ENCODE measurements at regions not wholly inside any gene's neighbourhood (a gene's known extent, or its start where the extent isn't known, plus 50 kb on each side); places are given as distances from the start of the nearest gene placed in this dataset.

DNA sequence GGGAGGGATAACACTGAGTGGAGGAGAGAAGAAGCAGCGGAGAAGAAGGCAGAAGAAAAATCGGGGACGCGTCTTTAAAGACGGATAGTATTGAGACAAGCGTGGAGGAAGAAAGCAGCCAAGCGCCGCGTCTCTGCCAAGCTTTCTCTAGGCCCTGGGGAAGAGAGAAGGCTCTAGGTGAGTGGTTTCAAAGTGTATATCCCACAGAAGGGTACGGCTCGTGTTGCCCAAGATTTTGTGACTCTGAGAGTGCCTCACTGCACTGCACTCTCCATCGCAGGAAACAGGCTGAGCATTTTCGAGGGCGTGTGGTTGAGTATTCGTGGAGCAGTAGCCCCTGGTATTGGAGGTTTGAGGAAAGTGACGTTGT, 185.4 kb downstream of the TRIM27 start:
- no peak for TF ChIP-seq POLR2A (IDR thresholded peaks at IDR 0.05)
- TF ChIP-seq, protein P1, sequence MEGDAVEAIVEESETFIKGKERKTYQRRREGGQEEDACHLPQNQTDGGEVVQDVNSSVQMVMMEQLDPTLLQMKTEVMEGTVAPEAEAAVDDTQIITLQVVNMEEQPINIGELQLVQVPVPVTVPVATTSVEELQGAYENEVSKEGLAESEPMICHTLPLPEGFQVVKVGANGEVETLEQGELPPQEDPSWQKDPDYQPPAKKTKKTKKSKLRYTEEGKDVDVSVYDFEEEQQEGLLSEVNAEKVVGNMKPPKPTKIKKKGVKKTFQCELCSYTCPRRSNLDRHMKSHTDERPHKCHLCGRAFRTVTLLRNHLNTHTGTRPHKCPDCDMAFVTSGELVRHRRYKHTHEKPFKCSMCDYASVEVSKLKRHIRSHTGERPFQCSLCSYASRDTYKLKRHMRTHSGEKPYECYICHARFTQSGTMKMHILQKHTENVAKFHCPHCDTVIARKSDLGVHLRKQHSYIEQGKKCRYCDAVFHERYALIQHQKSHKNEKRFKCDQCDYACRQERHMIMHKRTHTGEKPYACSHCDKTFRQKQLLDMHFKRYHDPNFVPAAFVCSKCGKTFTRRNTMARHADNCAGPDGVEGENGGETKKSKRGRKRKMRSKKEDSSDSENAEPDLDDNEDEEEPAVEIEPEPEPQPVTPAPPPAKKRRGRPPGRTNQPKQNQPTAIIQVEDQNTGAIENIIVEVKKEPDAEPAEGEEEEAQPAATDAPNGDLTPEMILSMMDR (IDR thresholded peaks at IDR 0.05): no peak

DNA sequence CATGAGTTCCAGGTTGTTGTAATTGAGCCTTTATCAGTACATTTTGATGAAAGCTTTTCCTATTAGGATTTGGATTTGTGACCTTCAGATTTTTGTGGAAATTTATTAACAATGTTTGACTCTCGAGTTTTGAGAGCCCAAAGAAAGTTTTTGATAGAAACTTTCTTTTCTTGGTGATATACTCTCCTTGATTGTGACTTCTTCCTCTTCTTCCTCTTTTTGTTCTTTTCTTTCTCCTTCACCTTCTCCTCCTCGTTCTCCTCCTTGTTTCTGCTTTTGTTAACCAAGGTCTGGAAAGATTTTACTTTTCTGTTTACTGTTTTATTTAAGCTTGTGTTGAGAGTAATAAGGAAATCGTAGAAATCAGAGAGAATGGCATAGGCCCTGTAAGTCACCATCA, 182.4 kb downstream of the TRIM27 start:
- Histone ChIP-seq H3K9me3 (replicated peaks in 1 of 3) (no peaks in the 10 kb centered on the region), H3K27me3 (peaks cover 48% of the 10 kb centered on the region), H3K4me3 (no peak overlapping the region), H3K4me1 (replicated peaks in 1 of 2) (no peaks in the 10 kb centered on the region), H3K36me3 (replicated peaks in 1 of 2) (no peaks in the 10 kb centered on the region), H3K27ac (no peak overlapping the region)
- TF ChIP-seq, protein P1 (IDR thresholded peaks at IDR 0.05): no peak
- no peak for TF ChIP-seq POLR2A (IDR thresholded peaks at IDR 0.05)
- intact Hi-C loops (cut with DNase I): no loop called here
- DNase-seq: no peak
- 50 to 75% (median 59%) methylated on average over 3 of the region's 3 CpGs for WGBS, 4 donors

More for the DNA sequence above, 185.4 kb downstream of the TRIM27 start:
- H3K4me3 ChIP-seq: no peak overlapping the region
- DNase-seq: no peak
- 12 to 39% (median 13%) methylated on average over 16 of the region's 16 CpGs for WGBS, 4 donors
- no peak overlapping the region for H3K27ac ChIP-seq
- peaks cover 65% of the 10 kb centered on the region for H3K27me3 ChIP-seq
- intact Hi-C loops (cut with DNase I): no loop called here
- no peaks in the 10 kb centered on the region for H3K4me1 ChIP-seq (replicated peaks in 1 of 2)
- H3K36me3 ChIP-seq (replicated peaks in 1 of 2): no peaks in the 10 kb centered on the region
- H3K9me3 ChIP-seq (replicated peaks in 1 of 3): no peaks in the 10 kb centered on the region

GRCh38 chr6:28742668-28743270, 181.0 kb downstream of the TRIM27 start:
- no peak overlapping the region for H3K27ac ChIP-seq
- no peaks in the 10 kb centered on the region for H3K36me3 ChIP-seq (replicated peaks in 1 of 2)
- H3K4me1 ChIP-seq (replicated peaks in 1 of 2): no peaks in the 10 kb centered on the region
- TF ChIP-seq POLR2A (IDR thresholded peaks at IDR 0.05): no peak
- TF ChIP-seq, protein P1 (IDR thresholded peaks at IDR 0.05): no peak
- 8 to 27% (median 11%) methylated on average over 19 of the region's 19 CpGs for WGBS, 4 donors
- intact Hi-C loops (cut with DNase I): no loop called here
- DNase-seq: no peak
- H3K4me3 ChIP-seq: no peak overlapping the region
- H3K9me3 ChIP-seq (replicated peaks in 1 of 3): no peaks in the 10 kb centered on the region
- H3K27me3 ChIP-seq: peaks cover 34% of the 10 kb centered on the region

DNA sequence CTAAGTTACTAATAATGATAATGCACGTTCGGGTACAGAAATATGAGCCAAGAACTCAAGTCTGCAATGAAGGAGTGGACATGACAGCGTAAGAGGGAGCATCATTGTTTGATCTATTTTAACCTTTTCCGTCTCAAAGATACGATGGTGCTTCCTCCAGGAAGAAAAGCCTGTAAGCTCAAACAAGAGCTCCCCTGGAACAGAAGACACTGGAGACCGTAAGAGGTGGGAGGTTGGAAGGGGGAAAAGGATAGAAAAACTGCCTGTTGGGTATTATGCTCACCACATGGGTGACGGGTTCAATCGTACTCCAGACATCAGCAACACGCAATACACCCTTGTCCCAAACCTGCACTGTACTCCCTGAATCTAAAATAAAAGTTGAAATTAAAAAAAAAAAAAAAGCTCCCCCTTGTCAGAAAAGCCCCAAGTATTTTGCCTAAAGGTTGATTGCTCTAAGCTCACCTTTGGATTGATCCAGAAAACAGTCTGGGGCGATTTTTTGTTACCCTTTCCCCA, 180.5 kb downstream of the TRIM27 start:
- peaks cover 30% of the 10 kb centered on the region for H3K27me3 ChIP-seq
- H3K36me3 ChIP-seq (replicated peaks in 1 of 2): no peaks in the 10 kb centered on the region
- H3K9me3 ChIP-seq (replicated peaks in 1 of 3): no peaks in the 10 kb centered on the region
- no peak overlapping the region for H3K4me3 ChIP-seq
- intact Hi-C loops (cut with DNase I): no loop called here
- H3K4me1 ChIP-seq (replicated peaks in 1 of 2): no peaks in the 10 kb centered on the region
- no peak for DNase-seq
- no peak overlapping the region for H3K27ac ChIP-seq
- 23 to 41% (median 35%) methylated on average over 10 of the region's 10 CpGs for WGBS, 4 donors
- TF ChIP-seq, protein P1 (IDR thresholded peaks at IDR 0.05): no peak
- no peak for TF ChIP-seq POLR2A (IDR thresholded peaks at IDR 0.05)

All from adrenal gland (tissue), 9 donors.